ENCODE measurements at regions not wholly inside any gene's neighbourhood (a gene's known extent, or its start where the extent isn't known, plus 50 kb on each side); places are given as distances from the start of the nearest gene placed in this dataset.
"Not testable (repeated sequence)": the region's sequence is repeated elsewhere in the genome, so short reads cannot be mapped to it uniquely, and the experiment has no call there.

- no peak for DNase-seq (ENCODE audit: low spot score)
Measured at GRCh38 chr4:179124957-179125356, 1682.7 kb upstream of the AGA start.

DNA sequence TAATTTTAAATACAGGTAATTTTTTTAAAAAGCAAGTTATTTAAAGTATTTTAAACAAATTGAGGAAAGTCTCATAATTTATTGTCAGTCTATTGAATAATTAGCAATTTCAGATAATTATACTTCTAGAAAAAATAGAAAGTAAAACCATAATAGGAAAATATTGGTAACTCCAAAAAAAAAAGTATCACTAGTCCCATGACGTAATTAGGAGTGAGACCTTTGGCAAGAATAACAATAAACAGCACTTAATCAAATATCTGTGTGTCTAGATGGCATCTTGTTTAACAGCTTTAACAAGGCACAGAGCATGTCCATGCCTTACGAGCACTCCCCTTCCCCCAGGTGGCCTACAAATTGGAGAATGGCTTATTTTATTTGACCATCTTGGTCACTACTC is 1683.6 kb upstream of the AGA start:
- no peak for DNase-seq (ENCODE audit: low spot score)

DNA sequence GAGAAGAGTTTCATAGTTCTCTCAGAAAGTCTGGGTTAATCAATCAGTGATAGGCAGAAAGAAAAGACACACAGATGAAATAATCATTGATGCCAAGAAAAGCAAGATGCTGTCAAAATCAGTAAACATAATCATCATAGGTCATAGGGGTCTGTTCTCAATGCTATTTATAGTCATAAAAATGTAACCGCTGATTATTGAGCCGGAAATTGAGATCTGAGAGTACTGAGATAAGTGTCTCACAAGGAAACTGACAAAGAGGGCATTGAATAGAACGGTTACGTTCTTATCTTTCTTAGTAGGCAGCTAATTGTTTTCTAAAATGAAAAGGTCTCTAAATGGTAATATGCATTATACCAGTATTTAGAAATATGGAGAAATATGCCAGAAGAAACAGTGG is 1686.1 kb upstream of the AGA start:
- no peak for DNase-seq (ENCODE audit: low spot score)

GRCh38 chr4:179130122-179130714 is 1688.0 kb upstream of the AGA start:
- no peak for DNase-seq (ENCODE audit: low spot score)

DNA sequence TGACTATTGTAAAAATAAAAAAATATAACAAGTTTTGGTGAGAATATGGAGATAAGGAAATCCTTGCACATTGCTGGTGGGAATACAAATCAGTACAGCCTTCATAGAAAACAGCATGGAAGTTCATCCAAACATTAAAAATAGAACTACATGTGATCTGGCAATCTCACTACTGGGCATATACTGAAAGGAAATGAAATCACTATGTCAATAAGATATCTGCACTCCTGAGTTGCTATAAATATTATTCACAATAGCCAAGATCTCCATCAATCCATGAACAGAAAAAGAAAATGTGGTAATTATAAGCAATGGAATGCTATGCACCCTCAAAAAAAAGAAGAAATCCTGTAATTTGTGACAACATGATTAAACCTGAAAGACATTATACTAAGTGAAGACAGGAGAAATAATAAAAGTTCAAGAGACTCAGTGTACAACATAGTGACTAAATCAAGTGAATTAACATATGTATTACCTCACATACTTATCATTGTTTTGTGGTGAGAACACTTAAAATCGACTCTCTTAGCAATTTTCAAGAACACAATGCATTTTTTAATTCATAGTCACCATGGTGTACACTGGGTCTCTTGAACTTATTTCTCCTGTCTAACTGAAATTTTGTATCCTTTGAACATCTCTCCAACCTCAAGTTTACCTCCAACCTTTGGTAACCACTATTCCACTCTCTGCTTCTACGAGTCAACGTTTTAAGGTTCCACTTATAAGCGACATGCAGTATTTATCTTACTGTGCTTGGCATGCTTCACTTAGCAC is 1703.7 kb upstream of the AGA start:
- DNase-seq (ENCODE audit: low spot score): no peak

DNA sequence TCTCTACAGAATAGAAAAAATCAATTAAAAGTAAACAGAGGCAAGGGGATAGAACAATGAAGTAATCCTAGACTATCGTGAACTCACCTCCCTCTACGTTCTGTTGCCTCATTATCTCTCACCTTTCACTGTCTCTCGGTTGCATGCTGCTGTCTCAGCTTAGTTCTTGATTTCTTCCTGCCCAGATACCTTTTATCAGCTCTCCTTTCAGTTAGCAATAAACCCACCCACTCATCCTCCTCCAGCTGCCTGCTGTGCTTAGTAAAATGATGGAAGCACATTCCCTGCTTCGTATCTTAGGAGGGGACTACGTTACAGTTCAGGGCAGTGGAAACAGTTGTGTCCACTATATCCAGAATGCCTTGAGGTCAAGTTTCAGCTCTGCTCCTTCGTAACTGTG is 1709.5 kb upstream of the AGA start:
- DNase-seq (ENCODE audit: low spot score): no peak

DNA sequence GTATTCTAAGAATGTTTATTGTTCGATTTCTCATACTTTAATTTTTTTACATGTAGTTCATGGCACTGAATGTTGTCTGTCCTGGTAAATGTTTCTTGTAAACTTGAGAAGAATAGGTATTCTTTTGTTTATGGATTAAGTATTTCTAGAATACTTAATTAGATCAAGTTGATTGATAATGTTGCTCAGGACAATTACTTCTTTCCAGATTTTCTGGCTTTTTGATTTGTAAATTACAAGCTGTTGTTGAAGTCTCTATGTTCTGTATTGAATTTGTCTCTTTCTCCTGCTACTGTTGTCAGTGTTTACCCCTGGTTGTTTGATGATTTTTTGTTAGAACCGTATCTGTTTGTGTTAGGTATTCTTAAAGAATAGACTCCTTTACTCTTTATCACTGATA is 1720.9 kb upstream of the AGA start:
- DNase-seq (ENCODE audit: low spot score): no peak

- DNase-seq (ENCODE audit: low spot score): no peak
Measured at GRCh38 chr4:179164267-179164999, 1722.2 kb upstream of the AGA start.

DNA sequence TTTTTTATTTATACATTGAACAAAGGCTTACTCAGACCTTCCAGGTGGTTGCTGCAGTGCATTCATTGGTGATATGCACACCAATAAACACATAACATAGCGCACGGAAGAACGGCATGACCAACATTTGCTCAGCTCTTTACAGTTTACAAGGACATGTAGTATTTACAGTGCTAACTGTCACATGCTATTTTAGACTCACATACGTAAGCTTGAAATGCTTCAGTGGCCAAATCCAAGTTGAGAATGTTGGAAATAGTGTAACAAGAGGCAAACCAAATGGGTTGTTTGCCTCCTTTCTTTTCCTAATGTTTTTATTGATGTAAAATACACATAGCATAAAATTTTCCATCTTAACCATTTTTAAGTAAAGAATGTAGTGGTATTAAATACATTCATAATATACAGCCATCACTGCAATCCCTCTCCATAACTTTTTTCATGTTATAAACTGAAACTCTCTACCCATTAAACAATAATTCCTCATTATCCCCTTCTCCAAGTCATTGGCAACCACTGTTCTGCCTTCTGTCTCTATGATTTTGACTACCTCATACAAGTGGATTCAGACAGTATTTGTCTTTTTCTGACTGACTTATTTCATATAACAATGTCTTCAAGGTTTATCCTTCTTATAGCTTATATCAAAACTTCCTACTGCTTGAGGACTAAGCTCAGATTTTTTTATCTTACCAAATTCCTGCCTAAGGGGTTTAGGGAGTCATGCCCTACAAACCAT is 1722.9 kb upstream of the AGA start:
- no peak for DNase-seq (ENCODE audit: low spot score)

DNA sequence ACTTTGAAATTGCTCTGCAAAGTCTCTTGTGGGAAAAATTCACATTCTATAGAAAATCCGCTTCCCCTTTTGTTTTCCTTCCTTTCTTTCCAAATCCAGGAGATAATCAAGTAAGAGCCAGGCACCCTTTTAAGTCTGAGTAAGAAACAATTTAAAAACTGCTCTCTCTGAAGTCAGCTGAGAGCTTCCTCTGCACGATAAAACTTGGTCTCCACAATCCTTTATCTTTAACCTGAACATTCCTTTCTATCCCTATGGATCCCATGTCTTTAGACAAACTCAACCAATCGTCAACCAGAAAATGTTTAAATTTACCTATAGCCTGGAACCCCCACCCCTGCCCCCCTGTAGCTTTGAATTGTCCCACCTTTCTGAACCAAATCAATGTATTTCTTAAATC is 1723.6 kb upstream of the AGA start:
- no peak for DNase-seq (ENCODE audit: low spot score)

DNA sequence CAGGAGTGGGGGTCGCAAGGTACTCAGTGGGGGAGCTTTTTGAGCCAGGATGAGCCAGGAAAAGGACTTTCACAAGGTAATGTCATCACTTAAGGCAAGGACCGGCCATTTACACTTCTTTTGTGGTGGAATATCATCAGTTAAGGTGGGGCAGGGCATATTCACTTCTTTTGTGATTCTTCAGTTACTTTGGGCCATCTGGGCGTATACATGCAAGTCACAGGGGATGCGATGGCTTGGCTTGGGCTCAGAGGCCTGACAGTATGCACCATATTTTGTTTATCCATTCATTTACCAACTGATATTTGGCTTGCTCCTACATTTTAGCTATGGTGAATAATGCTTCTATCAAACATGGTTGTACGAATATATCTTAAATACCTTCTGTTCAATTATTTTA is 1728.1 kb upstream of the AGA start:
- DNase-seq (ENCODE audit: low spot score): not testable (repeated sequence)

GRCh38 chr4:179182741-179183140 is 1740.5 kb upstream of the AGA start:
- no peak for DNase-seq (ENCODE audit: low spot score)

- no peak for DNase-seq (ENCODE audit: low spot score)
Measured at GRCh38 chr4:179195887-179196286, 1753.7 kb upstream of the AGA start.

GRCh38 chr4:179196511-179196910 is 1754.3 kb upstream of the AGA start:
- no peak for DNase-seq (ENCODE audit: low spot score)

DNA sequence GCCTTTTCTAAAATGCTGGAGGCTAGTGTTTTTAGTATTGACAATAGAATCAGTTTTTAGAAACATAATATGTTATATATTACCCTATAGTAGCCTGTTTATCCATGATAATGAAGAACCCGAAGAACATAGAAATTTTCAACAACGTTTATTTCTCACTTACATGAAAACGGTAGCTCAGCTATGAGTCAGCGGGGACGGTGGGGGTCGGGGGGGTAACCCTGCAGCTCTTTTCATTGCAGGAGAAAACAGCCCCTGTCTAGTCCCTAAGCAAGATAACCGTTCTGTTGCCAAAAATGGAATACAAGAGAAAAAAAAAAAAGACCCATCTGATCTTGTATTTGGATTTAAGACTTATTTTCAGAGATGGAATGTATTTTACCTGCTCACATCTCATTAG is 1758.4 kb upstream of the AGA start:
- DNase-seq (ENCODE audit: low spot score): no peak

- DNase-seq (ENCODE audit: low spot score): no peak
Measured at GRCh38 chr4:179225594-179225993, 1783.4 kb upstream of the AGA start.

DNA sequence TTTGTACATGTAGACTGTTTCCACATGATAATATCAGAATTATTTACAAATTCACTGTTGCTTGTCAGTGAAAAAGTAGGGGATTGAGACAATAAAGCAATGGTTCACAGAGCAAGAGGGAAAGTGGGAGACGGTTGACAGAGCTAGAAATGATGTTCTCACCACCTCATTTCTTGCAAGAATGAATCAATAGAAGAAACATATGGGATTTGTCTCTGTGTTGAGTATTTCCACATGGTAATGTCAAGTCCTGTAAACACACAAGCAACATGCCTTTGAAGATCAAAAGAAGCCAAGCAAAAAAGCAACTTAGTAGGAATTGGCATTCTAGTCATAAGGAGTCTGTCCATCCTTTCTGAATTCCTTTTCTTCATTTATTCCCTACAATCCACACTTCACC is 1806.6 kb upstream of the AGA start:
- no peak for DNase-seq (ENCODE audit: low spot score)

- DNase-seq (ENCODE audit: low spot score): no peak
Measured at GRCh38 chr4:179268791-179269190, 1826.6 kb upstream of the AGA start.

- no peak for DNase-seq (ENCODE audit: low spot score)
Measured at GRCh38 chr4:179272282-179272681, 1830.0 kb upstream of the AGA start.

GRCh38 chr4:179278647-179279046 is 1836.4 kb upstream of the AGA start:
- no peak for DNase-seq (ENCODE audit: low spot score)

GRCh38 chr4:179285696-179286095 is 1843.5 kb upstream of the AGA start:
- no peak for DNase-seq (ENCODE audit: low spot score)

DNA sequence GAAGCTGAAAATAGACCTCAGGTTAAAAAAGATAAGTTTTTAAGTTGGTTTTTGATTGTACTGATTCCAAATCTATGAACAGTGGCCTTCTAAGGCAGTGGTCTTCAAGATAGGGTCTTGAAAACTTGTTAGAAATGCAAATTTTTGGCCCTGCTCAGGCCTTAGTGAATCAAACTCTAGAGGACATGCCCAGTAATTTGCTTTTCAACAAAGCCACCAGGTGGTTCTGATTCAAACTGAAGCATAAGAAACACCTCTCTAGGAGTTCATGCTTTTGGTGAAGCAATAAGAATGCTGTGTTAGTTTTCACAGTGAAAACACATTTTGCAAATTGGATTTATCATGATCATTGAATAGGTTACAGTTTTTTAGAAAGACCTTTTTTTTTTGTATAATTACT is 1849.4 kb upstream of the AGA start:
- DNase-seq (ENCODE audit: low spot score): no peak

DNA sequence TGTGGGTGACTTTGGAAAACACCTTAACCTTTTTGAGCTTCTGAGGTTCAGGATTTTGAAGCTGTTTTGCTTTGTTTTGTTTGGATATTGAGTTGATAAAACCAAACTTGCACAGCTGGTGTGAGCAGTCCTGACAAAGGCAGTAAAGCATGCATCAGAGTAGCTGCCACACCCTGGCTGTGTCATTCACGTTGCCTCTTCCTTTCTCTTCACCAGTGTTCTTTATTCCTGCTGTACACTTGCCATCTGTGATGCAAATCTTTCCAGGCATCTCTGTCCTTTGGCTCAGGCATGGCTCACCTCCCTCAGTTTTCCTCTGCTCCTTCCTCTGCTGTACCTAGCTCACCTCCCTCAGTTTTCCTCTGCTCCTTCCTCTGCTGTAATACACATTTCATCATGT is 1850.2 kb upstream of the AGA start:
- no peak for DNase-seq (ENCODE audit: low spot score)

All from AG08395 (cell line).